ENCODE measurements at regions not wholly inside any gene's neighbourhood (a gene's known extent, or its start where the extent isn't known, plus 50 kb on each side); places are given as distances from the start of the nearest gene placed in this dataset.

- H3K27me3 ChIP-seq, result no peaks in the 10 kb centered on the region
- H3K27ac ChIP-seq, result no peak overlapping the region
- no peak for TF ChIP-seq POLR2A (IDR thresholded peaks at IDR 0.05)
- no peak for TF ChIP-seq POLR2AphosphoS5 (IDR thresholded peaks at IDR 0.05)
- TF ChIP-seq EP300 (IDR thresholded peaks at IDR 0.05), result no peak
- no peak for TF ChIP-seq CTCF (IDR thresholded peaks at IDR 0.05)
- no peak overlapping the region for H3K4me3 ChIP-seq
- H3K9me3 ChIP-seq, result no peaks in the 10 kb centered on the region
- no peaks in the 10 kb centered on the region for H3K4me1 ChIP-seq
- no peaks in the 10 kb centered on the region for H3K36me3 ChIP-seq
- WGBS, 2 donors, result 59 to 60% methylated on average over 3 of the region's 3 CpGs
- DNase-seq (no peak), ATAC-seq (ENCODE audit: low FRiP score in 2 of 2) (no peak)
These were observed 1015.8 kb downstream of the CDH18 start for GRCh38 chr5:18972177-18972576.

GRCh38 chr5:18975624-18976023 is 1012.4 kb downstream of the CDH18 start:
- H3K4me1 ChIP-seq, result no peaks in the 10 kb centered on the region
- no peak for ATAC-seq (ENCODE audit: low FRiP score in 2 of 2)
- WGBS, 2 donors, result 59 to 68% methylated on average over 5 of the region's 5 CpGs
- no peaks in the 10 kb centered on the region for H3K36me3 ChIP-seq
- H3K27ac ChIP-seq, result no peak overlapping the region
- no peaks in the 10 kb centered on the region for H3K9me3 ChIP-seq
- no peaks in the 10 kb centered on the region for H3K27me3 ChIP-seq
- no peak overlapping the region for H3K4me3 ChIP-seq
- TF ChIP-seq EP300 (IDR thresholded peaks at IDR 0.05) (no peak), POLR2A (IDR thresholded peaks at IDR 0.05) (no peak), CTCF (IDR thresholded peaks at IDR 0.05) (no peak), POLR2AphosphoS5 (IDR thresholded peaks at IDR 0.05) (no peak)
- no peak for DNase-seq

- DNase-seq (no peak), ATAC-seq (ENCODE audit: low FRiP score in 2 of 2) (no peak)
- H3K4me1 ChIP-seq, result no peaks in the 10 kb centered on the region
- no peak for TF ChIP-seq EP300 (IDR thresholded peaks at IDR 0.05)
- TF ChIP-seq CTCF (IDR thresholded peaks at IDR 0.05), result no peak
- TF ChIP-seq POLR2AphosphoS5 (IDR thresholded peaks at IDR 0.05), result no peak
- TF ChIP-seq POLR2A (IDR thresholded peaks at IDR 0.05), result no peak
- no peak overlapping the region for H3K4me3 ChIP-seq
- H3K27me3 ChIP-seq, result no peaks in the 10 kb centered on the region
- H3K27ac ChIP-seq, result no peak overlapping the region
- 92 to 94% methylated on average over 1 of the region's 1 CpG for WGBS, 2 donors
- no peaks in the 10 kb centered on the region for H3K36me3 ChIP-seq
- H3K9me3 ChIP-seq, result no peaks in the 10 kb centered on the region
These were observed 1010.1 kb downstream of the CDH18 start for GRCh38 chr5:18977880-18978279.

- H3K9me3 ChIP-seq, result no peaks in the 10 kb centered on the region
- no peak overlapping the region for H3K27ac ChIP-seq
- no peak for ATAC-seq (ENCODE audit: low FRiP score in 2 of 2)
- TF ChIP-seq CTCF (IDR thresholded peaks at IDR 0.05), result no peak
- no peak for TF ChIP-seq EP300 (IDR thresholded peaks at IDR 0.05)
- no peak for TF ChIP-seq POLR2A (IDR thresholded peaks at IDR 0.05)
- no peak for TF ChIP-seq POLR2AphosphoS5 (IDR thresholded peaks at IDR 0.05)
- no peak overlapping the region for H3K4me3 ChIP-seq
- no peaks in the 10 kb centered on the region for H3K4me1 ChIP-seq
- 84 to 89% methylated on average over 6 of the region's 6 CpGs for WGBS, 2 donors
- no peaks in the 10 kb centered on the region for H3K36me3 ChIP-seq
- no peaks in the 10 kb centered on the region for H3K27me3 ChIP-seq
- DNase-seq, result no peak
These were observed 1003.4 kb downstream of the CDH18 start for GRCh38 chr5:18984559-18985080.

- H3K27ac ChIP-seq, result no peak overlapping the region
- WGBS, 2 donors, result 42 to 63% methylated on average over 5 of the region's 5 CpGs
These were observed 1002.7 kb downstream of the CDH18 start for GRCh38 chr5:18985171-18985758.

More at GRCh38 chr5:18985171-18985758, 1002.7 kb downstream of the CDH18 start:
- no peak for TF ChIP-seq POLR2AphosphoS5 (IDR thresholded peaks at IDR 0.05)
- no peak for TF ChIP-seq EP300 (IDR thresholded peaks at IDR 0.05)
- TF ChIP-seq CTCF (IDR thresholded peaks at IDR 0.05), result no peak
- no peak for TF ChIP-seq POLR2A (IDR thresholded peaks at IDR 0.05)
- Histone ChIP-seq H3K4me1 (no peaks in the 10 kb centered on the region), H3K27me3 (no peaks in the 10 kb centered on the region), H3K9me3 (no peaks in the 10 kb centered on the region), H3K4me3 (no peak overlapping the region), H3K36me3 (no peaks in the 10 kb centered on the region)
- ATAC-seq (ENCODE audit: low FRiP score in 2 of 2) (no peak), DNase-seq (no peak)
